Epithelial cell of prostate (primary cell): ENCODE measurements at regions not wholly inside any gene's neighbourhood (a gene's known extent, or its start where the extent isn't known, plus 50 kb on each side); places are given as distances from the start of the nearest gene placed in this dataset.

ENCODE experiments used
- DNase-seq: peaks from one replicate; pipeline ENCODE4 v3.0.0-alpha.2; 2011; ENCODE audit warnings: low read depth, low spot score
- H3K27ac ChIP-seq: fragments of 450-650 bp; 2 replicates; pipeline ENCODE4 v1.5.1; 2017; ENCODE audit warnings: mild to moderate bottlenecking

GRCh38 chr22:49627217-49628181, 200.2 kb downstream of the BRD1 start:
- no peak for DNase-seq
- no peak overlapping the region for H3K27ac ChIP-seq

GRCh38 chr22:49626361-49627216, 201.1 kb downstream of the BRD1 start:
- no peak overlapping the region for H3K27ac ChIP-seq
- no peak for DNase-seq

GRCh38 chr22:49624421-49625177, 203.1 kb downstream of the BRD1 start:
- DNase-seq, result no peak
- no peak overlapping the region for H3K27ac ChIP-seq

- DNase-seq, result no peak
- H3K27ac ChIP-seq, result no peak overlapping the region
Observed at GRCh38 chr22:49623715-49624114, 204.0 kb downstream of the BRD1 start.

- DNase-seq, result no peak
- H3K27ac ChIP-seq, result no peak overlapping the region
Observed at GRCh38 chr22:49623176-49623575, 204.5 kb downstream of the BRD1 start.

GRCh38 chr22:49622241-49623105, 205.2 kb downstream of the BRD1 start:
- no peak overlapping the region for H3K27ac ChIP-seq
- no peak for DNase-seq

GRCh38 chr22:49621601-49622210, 206.0 kb downstream of the BRD1 start:
- no peak overlapping the region for H3K27ac ChIP-seq
- no peak for DNase-seq

- DNase-seq, result no peak
- no peak overlapping the region for H3K27ac ChIP-seq
Observed at GRCh38 chr22:49620666-49621065, 207.0 kb downstream of the BRD1 start.

GRCh38 chr22:49620003-49620556, 207.6 kb downstream of the BRD1 start:
- H3K27ac ChIP-seq, result no peak overlapping the region
- no peak for DNase-seq

- no peak for DNase-seq
- H3K27ac ChIP-seq, result no peak overlapping the region
Observed at GRCh38 chr22:49619301-49619700, 208.4 kb downstream of the BRD1 start.

GRCh38 chr22:49618677-49618953, 209.1 kb downstream of the BRD1 start:
- no peak for DNase-seq
- H3K27ac ChIP-seq, result no peak overlapping the region

GRCh38 chr22:49617866-49618676, 209.6 kb downstream of the BRD1 start:
- H3K27ac ChIP-seq, result no peak overlapping the region

GRCh38 chr22:49617264-49617663, 210.4 kb downstream of the BRD1 start:
- DNase-seq, result no peak
- H3K27ac ChIP-seq, result no peak overlapping the region

More at GRCh38 chr22:49617866-49618676, 209.6 kb downstream of the BRD1 start:
- no peak for DNase-seq

GRCh38 chr22:49616356-49617231, 211.1 kb downstream of the BRD1 start:
- no peak overlapping the region for H3K27ac ChIP-seq
- DNase-seq, result no peak

- DNase-seq, result no peak
- no peak overlapping the region for H3K27ac ChIP-seq
Observed at GRCh38 chr22:49614966-49615965, 212.4 kb downstream of the BRD1 start.
